ENCODE measurements at regions not wholly inside any gene's neighbourhood (a gene's known extent, or its start where the extent isn't known, plus 50 kb on each side); places are given as distances from the start of the nearest gene placed in this dataset.
"Not testable (repeated sequence)": the region's sequence is repeated elsewhere in the genome, so short reads cannot be mapped to it uniquely, and the experiment has no call there.

DNA sequence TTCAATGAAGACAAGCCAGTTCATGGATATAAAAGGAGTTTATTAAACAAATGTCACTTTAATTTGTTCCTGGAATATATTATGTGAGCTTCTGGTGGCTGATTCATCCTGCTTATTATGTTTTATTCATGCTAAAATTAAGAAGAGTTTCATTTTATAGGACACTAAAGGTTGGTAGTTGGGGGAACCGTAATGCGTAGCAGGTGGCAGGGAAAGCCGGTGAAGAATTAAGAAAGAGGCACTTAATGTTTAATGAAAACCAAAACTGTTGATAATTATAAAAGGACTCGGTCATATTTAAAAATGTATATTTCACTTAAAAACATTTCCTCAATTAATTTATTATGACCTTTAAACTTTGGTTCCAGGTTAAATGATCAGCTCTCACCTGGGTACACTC is 94.3 kb downstream of the XKR3 start:
- not testable (repeated sequence) for H3K27ac ChIP-seq; H3K27me3 ChIP-seq; H3K36me3 ChIP-seq; H3K4me3 ChIP-seq (ENCODE audit: low read depth in 1 of 2, low read length in 1 of 2); H3K9me3 ChIP-seq
- peaks cover 7 to 15% of the 10 kb centered on the region in 2 experiments for H3K4me1 ChIP-seq (ENCODE audit: control insufficient read depth in 1 of 2, insufficient read depth in 1 of 2, low read depth in 1 of 2, low read length in 1 of 2)

DNA sequence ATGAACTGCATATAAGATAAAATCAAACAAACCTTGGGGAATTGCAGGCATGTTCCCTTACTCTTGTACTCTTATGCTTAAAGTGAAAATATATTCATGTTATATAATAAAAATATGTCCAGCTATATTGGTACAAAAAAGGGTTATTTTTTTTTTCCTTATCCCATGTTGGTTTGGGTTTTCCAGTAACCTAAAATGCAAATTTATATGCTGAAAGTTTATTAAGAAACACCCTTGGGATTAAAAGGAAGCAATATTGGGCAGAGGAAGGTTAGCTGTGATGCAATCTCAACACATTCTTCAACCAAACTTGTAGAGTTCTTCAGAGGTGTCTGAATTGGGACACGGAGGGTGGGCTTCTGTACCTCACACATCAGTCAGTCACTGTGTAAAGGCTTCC is 97.7 kb downstream of the XKR3 start:
- not testable (repeated sequence) for H3K27me3 ChIP-seq; H3K36me3 ChIP-seq; H3K4me3 ChIP-seq (ENCODE audit: low read depth in 1 of 2, low read length in 1 of 2); H3K9me3 ChIP-seq; H3K27ac ChIP-seq
- peaks cover 14 to 33% of the 10 kb centered on the region in 2 experiments for H3K4me1 ChIP-seq (ENCODE audit: control insufficient read depth in 1 of 2, insufficient read depth in 1 of 2, low read depth in 1 of 2, low read length in 1 of 2)

GRCh38 chr22:16723241-16723640 is 102.0 kb downstream of the XKR3 start:
- H3K9me3 ChIP-seq; H3K27me3 ChIP-seq; H3K4me3 ChIP-seq (ENCODE audit: low read depth in 1 of 2, low read length in 1 of 2); H3K36me3 ChIP-seq: not testable (repeated sequence)
- H3K27ac ChIP-seq, result peak overlapping the region; percentile 81
- peaks cover 25 to 49% of the 10 kb centered on the region in 2 experiments for H3K4me1 ChIP-seq (ENCODE audit: control insufficient read depth in 1 of 2, insufficient read depth in 1 of 2, low read depth in 1 of 2, low read length in 1 of 2)

GRCh38 chr22:16722564-16722963 is 102.6 kb downstream of the XKR3 start:
- not testable (repeated sequence) for H3K36me3 ChIP-seq, H3K27me3 ChIP-seq, H3K9me3 ChIP-seq
- Histone ChIP-seq H3K4me3 (ENCODE audit: low read depth in 1 of 2, low read length in 1 of 2) (peak overlapping the region in 1 of 2 experiments; percentile 30), H3K4me1 (ENCODE audit: control insufficient read depth in 1 of 2, insufficient read depth in 1 of 2, low read depth in 1 of 2, low read length in 1 of 2) (peaks cover 24 to 48% of the 10 kb centered on the region in 2 experiments), H3K27ac (peak overlapping the region; percentile 81)

GRCh38 chr22:16721961-16722360 is 103.2 kb downstream of the XKR3 start:
- H3K36me3 ChIP-seq, result no peaks in the 10 kb centered on the region
- H3K27me3 ChIP-seq, result peaks cover 10% of the 10 kb centered on the region
- TF ChIP-seq, protein P1, sequence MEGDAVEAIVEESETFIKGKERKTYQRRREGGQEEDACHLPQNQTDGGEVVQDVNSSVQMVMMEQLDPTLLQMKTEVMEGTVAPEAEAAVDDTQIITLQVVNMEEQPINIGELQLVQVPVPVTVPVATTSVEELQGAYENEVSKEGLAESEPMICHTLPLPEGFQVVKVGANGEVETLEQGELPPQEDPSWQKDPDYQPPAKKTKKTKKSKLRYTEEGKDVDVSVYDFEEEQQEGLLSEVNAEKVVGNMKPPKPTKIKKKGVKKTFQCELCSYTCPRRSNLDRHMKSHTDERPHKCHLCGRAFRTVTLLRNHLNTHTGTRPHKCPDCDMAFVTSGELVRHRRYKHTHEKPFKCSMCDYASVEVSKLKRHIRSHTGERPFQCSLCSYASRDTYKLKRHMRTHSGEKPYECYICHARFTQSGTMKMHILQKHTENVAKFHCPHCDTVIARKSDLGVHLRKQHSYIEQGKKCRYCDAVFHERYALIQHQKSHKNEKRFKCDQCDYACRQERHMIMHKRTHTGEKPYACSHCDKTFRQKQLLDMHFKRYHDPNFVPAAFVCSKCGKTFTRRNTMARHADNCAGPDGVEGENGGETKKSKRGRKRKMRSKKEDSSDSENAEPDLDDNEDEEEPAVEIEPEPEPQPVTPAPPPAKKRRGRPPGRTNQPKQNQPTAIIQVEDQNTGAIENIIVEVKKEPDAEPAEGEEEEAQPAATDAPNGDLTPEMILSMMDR (IDR thresholded peaks at IDR 0.05), result no peak
- peak overlapping the region; percentile 81 for H3K27ac ChIP-seq
- H3K9me3 ChIP-seq, result no peaks in the 10 kb centered on the region
- peak overlapping the region in 1 of 2 experiments; percentile 30 for H3K4me3 ChIP-seq (ENCODE audit: low read depth in 1 of 2, low read length in 1 of 2)
- peaks cover 19 to 42% of the 10 kb centered on the region in 2 experiments for H3K4me1 ChIP-seq (ENCODE audit: control insufficient read depth in 1 of 2, insufficient read depth in 1 of 2, low read depth in 1 of 2, low read length in 1 of 2)

DNA sequence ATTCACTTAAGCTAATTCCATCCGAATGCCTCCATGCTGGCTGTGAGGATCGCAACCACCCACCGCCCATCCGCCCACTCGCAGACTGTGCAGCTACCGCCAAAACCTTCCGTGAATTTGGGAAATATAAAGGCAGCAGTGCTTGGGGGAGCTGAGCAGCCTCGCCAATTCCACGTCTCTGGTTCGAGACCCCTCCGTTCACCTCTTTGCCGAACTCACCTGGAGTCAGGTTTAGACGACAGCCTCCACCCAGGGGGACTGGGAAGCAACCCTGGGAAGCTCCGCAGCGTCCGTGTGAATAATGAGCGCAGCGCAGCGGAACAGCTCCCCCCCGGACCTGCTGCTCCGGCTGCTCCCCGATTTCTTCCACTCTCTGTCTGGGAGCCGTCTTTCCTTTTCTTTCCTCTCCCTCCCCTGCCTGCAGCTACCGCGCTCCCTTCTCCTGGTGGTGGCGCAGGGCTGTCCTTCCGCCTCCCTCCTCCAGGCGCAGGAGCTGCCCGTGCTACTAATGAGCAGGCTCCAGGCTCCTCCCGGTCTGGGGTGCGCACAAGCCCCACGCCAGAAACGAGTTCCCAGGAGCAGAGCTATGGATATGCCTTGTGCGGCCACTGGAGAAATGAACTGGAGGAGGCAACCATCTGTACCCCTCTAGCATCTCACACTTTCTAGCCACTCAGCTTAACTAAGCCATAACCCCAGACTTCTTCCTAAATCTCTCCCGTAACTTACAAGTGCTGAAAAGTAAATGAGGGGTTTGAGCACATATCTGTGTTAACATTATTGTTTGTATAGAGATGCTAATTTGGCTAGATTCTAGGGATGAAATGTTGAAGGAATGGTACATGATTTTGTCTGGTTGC is 107.3 kb downstream of the XKR3 start:
- H3K4me3 ChIP-seq (ENCODE audit: low read depth in 1 of 2, low read length in 1 of 2), result no peak overlapping the region
- TF ChIP-seq, protein P1 (IDR thresholded peaks at IDR 0.05), result no peak

DNA sequence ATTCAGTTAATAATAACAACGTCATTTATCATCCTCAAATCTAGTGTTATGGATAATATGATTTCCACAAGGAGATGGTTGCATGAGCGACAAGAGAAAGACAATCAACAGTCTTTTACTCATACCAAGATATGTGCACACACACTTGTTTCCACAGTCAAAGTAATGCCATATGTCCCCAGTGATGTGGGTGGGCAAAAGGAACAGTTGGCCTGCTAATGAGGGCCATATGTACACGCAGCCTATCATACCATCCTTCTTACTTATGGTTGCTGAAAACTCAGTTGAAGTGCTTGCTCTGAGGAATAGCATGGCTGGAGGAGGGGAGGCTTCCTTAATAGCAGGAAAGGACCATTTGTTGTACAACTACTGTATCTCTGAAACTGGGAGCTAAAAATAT is 110.6 kb downstream of the XKR3 start:
- not testable (repeated sequence) for H3K9me3 ChIP-seq, H3K27me3 ChIP-seq

More for the DNA sequence above, 107.3 kb downstream of the XKR3 start:
- Histone ChIP-seq H3K4me1 (ENCODE audit: control insufficient read depth in 1 of 2, insufficient read depth in 1 of 2, low read depth in 1 of 2, low read length in 1 of 2) (peaks cover 16 to 20% of the 10 kb centered on the region in 2 experiments), H3K27me3 (peaks cover 10% of the 10 kb centered on the region), H3K36me3 (no peaks in the 10 kb centered on the region), H3K9me3 (no peaks in the 10 kb centered on the region), H3K27ac (no peak overlapping the region)

DNA sequence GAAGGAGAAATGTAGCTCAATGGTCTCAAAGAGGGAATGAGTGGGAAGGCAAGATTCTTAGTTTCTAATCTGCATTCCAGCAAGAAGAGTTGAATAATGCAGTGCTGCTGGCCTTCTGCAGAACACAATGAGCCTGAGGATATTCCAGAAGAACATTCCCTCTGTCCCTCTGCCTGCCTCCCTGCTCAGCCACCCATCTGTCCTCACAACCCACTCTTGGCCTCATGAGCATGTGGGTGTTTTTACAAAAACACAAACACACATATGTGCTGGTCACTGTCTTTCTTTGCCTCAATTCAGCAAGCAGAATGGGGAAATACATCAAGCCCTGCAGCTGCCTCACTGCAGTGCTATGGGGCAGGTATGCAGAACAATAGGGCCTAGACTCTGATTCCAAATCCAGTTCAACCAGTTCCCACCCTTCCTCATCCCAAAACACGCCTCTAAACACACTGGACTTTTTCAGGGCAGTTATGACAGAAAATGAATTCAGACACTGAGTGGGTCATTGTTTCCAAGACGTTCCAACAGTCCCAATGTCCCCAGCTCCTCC is 109.8 kb upstream of the CCT8L2 start:
- not testable (repeated sequence) for H3K27ac ChIP-seq; H3K9me3 ChIP-seq; H3K4me3 ChIP-seq (ENCODE audit: low read depth in 1 of 2, low read length in 1 of 2); H3K36me3 ChIP-seq; H3K4me1 ChIP-seq (ENCODE audit: control insufficient read depth in 1 of 2, insufficient read depth in 1 of 2, low read depth in 1 of 2, low read length in 1 of 2); H3K27me3 ChIP-seq

More for the DNA sequence above, 110.6 kb downstream of the XKR3 start:
- not testable (repeated sequence) for H3K4me1 ChIP-seq (ENCODE audit: control insufficient read depth in 1 of 2, insufficient read depth in 1 of 2, low read depth in 1 of 2, low read length in 1 of 2); H3K4me3 ChIP-seq (ENCODE audit: low read depth in 1 of 2, low read length in 1 of 2); H3K27ac ChIP-seq; H3K36me3 ChIP-seq

DNA sequence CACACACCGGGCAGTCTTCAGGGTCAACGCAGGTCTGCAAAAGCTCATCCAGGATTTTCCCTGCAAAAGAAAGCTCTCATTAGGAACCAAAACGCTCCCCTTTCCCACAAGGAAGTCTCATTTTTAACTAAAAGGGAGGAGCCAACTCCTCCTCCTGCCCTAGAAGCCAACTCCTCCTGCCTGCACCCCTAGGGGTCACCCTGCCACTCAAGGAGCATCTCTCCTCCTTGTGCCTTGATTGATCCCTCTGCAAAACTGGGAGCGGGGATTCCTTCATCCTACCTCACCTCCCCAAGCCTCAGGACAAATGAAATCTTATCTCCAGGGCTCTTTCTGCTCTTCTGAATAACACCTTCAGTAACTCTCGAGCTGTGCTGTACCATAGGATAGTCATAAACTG is 107.8 kb upstream of the CCT8L2 start:
- not testable (repeated sequence) for H3K27ac ChIP-seq, H3K9me3 ChIP-seq

More for the DNA sequence above, 107.8 kb upstream of the CCT8L2 start:
- H3K4me3 ChIP-seq (ENCODE audit: low read depth in 1 of 2, low read length in 1 of 2); H3K36me3 ChIP-seq; H3K4me1 ChIP-seq (ENCODE audit: control insufficient read depth in 1 of 2, insufficient read depth in 1 of 2, low read depth in 1 of 2, low read length in 1 of 2); H3K27me3 ChIP-seq: not testable (repeated sequence)
